IPS DF 4.7 (cell line): ENCODE measurements at regions not wholly inside any gene's neighbourhood (a gene's known extent, or its start where the extent isn't known, plus 50 kb on each side); places are given as distances from the start of the nearest gene placed in this dataset.
"Not testable (repeated sequence)": the region's sequence is repeated elsewhere in the genome, so short reads cannot be mapped to it uniquely, and the experiment has no call there.

Experiments
- DNase-seq: peaks from one replicate; pipeline ENCODE4 v3.0.0-alpha.2; 2013; ENCODE audit warnings: low spot score; ENCODE audit errors: extremely low read depth

- DNase-seq, result no peak
These were observed 53.5 kb downstream of the TEX51 start for GRCh38 chr2:126952216-126952615.

GRCh38 chr2:126953483-126953882, 54.8 kb downstream of the TEX51 start:
- no peak for DNase-seq

GRCh38 chr2:126954831-126955230, 56.1 kb downstream of the TEX51 start:
- DNase-seq, result no peak

- DNase-seq, result not testable (repeated sequence)
These were observed 58.1 kb downstream of the TEX51 start for GRCh38 chr2:126956773-126957172.

GRCh38 chr2:126963390-126963789, 64.7 kb downstream of the TEX51 start:
- DNase-seq, result no peak

- no peak for DNase-seq
These were observed 67.9 kb downstream of the TEX51 start for GRCh38 chr2:126966601-126967000.

GRCh38 chr2:126970583-126970982, 71.9 kb downstream of the TEX51 start:
- peak; percentile 33 for DNase-seq

- no peak for DNase-seq
These were observed 72.4 kb downstream of the TEX51 start for GRCh38 chr2:126971162-126971480.

GRCh38 chr2:126971481-126972278, 73.0 kb downstream of the TEX51 start:
- DNase-seq, result peak; percentile 38

- DNase-seq, result no peak
These were observed 73.6 kb downstream of the TEX51 start for GRCh38 chr2:126972279-126972626.

- no peak for DNase-seq
These were observed 75.1 kb downstream of the TEX51 start for GRCh38 chr2:126973745-126974144.

- DNase-seq, result no peak
These were observed 77.3 kb downstream of the TEX51 start for GRCh38 chr2:126975671-126976655.

- DNase-seq, result no peak
These were observed 78.1 kb downstream of the TEX51 start for GRCh38 chr2:126976721-126977328.

- DNase-seq, result no peak
These were observed 79.6 kb downstream of the TEX51 start for GRCh38 chr2:126978333-126978732.

- DNase-seq, result no peak
These were observed 80.6 kb downstream of the TEX51 start for GRCh38 chr2:126979039-126980003.

GRCh38 chr2:126981476-126981875, 82.8 kb downstream of the TEX51 start:
- DNase-seq, result no peak

- DNase-seq, result no peak
These were observed 84.2 kb downstream of the TEX51 start for GRCh38 chr2:126982935-126983334.

GRCh38 chr2:126986631-126987187, 88.0 kb downstream of the TEX51 start:
- DNase-seq, result no peak

GRCh38 chr2:126988482-126988881, 89.8 kb downstream of the TEX51 start:
- no peak for DNase-seq

- not testable (repeated sequence) for DNase-seq
These were observed 90.4 kb downstream of the TEX51 start for GRCh38 chr2:126989064-126989463.

GRCh38 chr2:126990200-126990599, 91.5 kb downstream of the TEX51 start:
- no peak for DNase-seq
